NCI-H1436 (cell line): ENCODE measurements at regions not wholly inside any gene's neighbourhood (a gene's known extent, or its start where the extent isn't known, plus 50 kb on each side); places are given as distances from the start of the nearest gene placed in this dataset.
"Not testable (repeated sequence)": the region's sequence is repeated elsewhere in the genome, so short reads cannot be mapped to it uniquely, and the experiment has no call there.

Experiments used
- DNase-seq: peaks from one replicate; lab custom pipeline; 2025; lab: John Stamatoyannopoulos, UW

- DNase-seq, result no peak
Observed at GRCh38 chr6:103167345-103168071, 1692.2 kb downstream of the HACE1 start.

- DNase-seq, result no peak
Observed at GRCh38 chr6:103154779-103155572, 1704.7 kb downstream of the HACE1 start.

- DNase-seq, result no peak
Observed at GRCh38 chr6:103153016-103153415, 1706.7 kb downstream of the HACE1 start.

- no peak for DNase-seq
Observed at GRCh38 chr6:103142902-103143301, 1716.8 kb downstream of the HACE1 start.

DNA sequence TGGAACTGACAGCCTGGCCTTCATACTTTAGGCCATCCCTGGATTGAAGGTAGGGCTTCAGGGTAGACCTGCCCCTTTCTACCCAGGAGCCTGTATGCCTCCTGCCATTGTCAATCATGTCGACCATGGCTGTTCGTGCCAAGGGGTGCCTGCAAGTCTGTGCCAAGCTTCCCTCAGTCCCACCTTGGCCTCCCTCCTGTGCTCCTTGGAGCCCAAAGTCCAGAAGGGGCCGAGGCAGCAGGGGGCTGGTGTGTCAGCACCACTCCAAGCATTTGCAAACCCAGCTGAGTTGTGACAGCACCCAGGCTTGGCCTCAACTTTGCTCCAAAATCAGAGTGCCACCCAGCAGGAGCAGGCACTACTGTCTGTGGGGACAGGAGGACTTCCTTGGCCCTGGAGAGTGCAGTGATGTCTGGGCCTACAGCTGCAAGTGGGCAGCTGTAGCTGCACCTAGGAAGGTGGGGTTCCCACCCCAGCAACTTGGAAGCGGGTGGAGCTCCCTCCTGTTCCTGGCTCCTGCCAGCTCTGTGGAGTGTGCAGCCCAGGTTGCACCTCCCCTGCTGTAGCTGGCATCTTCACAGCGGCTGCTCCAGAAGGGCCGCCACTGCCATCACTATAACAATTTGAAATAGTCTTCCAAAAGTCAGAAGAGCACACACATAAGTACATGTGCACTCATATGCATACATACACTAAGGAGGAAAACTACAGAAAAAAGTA lies 1719.3 kb downstream of the HACE1 start:
- no peak for DNase-seq

DNA sequence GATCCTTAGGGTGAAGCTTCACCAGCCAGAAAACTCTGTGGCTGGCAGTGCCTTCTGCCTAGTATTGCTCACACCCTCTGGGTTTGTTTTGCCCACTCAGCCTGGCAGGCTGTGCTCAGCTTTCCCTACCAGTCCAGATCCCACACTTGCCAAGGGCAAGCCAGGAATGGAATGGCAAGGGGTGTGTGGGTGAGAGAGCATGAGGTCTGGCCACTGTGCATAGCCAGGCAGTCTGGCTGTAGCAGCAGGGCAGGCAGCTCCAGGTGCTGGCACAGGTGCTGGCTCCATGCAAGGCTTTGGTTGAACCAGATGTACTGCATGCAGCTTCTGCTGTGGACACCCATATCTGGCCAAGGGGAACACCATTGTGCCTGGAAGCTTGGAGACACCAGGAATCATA lies 1720.3 kb downstream of the HACE1 start:
- DNase-seq, result no peak

GRCh38 chr6:103124471-103124870 lies 1731.0 kb downstream of the GRIK2 start:
- DNase-seq, result no peak

DNA sequence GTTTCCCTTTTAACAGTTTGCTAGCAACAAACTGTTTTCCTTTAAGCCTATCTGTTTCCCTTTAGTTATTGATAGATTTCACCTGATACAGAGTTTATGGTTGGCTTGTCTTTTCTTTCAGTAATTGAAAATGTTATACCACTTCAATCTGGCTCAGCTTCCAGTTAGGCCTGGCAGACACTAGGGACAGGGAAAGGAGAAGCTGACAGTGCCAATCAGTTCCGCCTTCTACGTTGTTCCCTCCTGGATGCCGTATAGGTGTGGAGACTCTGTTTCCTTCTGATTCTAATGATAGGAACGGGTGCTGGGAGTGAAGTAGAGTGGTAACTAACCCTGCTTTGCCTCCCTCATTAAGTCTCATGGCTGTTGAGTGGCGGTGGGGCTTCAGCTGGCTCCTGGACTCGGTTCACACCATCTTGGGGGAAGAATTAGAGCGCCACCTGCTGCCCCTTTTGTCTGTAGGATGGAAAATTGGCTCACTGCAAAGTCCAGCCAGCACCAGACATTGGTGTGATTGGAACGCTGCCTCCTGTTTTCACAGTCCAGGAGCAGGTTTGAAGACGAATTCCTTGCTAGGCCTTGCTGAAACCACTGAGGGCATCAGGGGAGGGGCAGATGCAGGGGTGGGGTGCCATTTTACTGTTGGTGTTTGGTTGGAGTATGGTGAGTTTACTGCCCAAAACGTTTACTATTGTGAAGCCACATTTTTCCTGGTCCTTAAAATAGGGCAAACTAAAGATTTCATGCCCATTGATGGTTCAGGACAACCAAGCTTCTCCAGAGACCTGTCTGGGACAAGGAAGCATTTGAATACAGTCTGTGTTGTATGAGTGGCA lies 1729.5 kb downstream of the GRIK2 start:
- DNase-seq, result peak; percentile 32

DNA sequence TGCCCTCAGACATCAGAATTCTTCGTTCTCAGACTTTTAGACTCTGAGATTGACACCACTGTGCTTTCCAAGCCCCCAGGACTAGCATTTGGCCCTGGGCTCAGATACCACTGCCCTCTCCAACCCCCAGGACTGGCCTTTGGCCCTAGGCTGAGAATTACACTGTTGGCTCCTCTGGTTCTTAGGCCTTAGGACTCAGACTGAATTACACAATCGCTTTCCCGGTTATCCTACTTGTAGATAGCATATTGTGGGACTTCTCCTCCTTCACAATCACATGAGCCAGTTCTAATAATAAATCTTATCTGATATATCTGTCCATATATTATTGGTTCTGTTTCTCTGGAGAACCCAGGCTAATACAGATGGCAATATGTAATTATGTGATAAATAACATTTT lies 1725.5 kb downstream of the GRIK2 start:
- DNase-seq, result no peak

GRCh38 chr6:103114582-103114981 lies 1721.1 kb downstream of the GRIK2 start:
- DNase-seq, result no peak

DNA sequence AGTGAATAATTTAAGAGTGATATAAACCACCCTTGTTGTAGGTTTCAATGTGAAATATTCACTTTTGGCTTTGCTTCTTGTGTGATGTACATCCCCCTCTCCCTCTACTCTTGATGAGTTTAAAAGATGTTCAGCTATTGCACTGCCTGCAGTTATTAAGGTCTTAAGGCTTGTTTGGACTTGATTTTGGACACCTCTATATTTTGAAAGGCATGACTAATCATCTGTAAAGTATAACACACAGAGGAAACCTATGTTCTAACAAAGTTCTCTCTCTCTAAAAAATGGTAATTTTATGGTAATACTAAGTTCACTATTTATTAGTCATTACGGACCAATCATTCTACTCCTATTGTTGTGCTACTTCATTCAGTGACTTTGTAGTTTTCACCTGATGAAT lies 1719.9 kb downstream of the GRIK2 start:
- no peak for DNase-seq

DNA sequence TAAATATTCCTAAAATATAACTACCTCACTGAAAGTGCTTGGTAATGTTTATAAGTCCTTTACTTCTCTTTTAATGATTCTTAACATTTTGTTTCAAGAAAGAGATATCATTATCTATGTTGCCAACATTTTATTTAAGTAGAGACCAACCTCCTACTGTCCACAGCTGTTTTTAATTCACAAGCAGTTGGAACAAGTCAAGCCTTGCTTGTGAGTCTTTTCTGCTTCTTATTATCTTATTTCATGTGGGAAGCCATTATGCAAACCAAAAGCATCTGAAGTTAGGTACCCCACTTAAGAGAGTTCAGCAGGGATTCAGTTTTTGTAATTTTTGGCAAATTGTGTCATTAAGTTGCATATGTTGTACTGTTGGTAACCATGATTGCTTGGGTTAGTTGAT lies 1714.5 kb downstream of the GRIK2 start:
- DNase-seq, result no peak

- DNase-seq, result no peak
Observed at GRCh38 chr6:103105686-103106085, 1712.2 kb downstream of the GRIK2 start.

DNA sequence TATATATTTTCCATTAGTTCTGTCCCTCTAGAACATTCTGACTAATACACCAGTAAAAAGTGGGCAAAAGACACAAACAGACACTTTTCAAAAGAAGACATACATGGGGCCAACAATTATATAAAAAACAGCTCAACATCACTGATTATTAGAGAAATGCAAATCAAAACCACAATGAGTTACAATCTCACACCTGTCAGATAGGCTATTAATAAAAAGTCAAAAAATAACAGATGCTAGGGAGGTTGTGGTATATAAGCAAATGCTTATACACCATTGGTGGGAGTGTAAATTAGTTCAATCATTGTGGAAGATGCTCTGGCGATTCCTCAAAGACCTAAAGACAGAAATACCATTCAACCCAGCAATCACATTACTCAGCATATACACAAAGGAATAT lies 1707.8 kb downstream of the GRIK2 start:
- DNase-seq, result no peak

GRCh38 chr6:103092414-103092813 lies 1698.9 kb downstream of the GRIK2 start:
- DNase-seq, result not testable (repeated sequence)

DNA sequence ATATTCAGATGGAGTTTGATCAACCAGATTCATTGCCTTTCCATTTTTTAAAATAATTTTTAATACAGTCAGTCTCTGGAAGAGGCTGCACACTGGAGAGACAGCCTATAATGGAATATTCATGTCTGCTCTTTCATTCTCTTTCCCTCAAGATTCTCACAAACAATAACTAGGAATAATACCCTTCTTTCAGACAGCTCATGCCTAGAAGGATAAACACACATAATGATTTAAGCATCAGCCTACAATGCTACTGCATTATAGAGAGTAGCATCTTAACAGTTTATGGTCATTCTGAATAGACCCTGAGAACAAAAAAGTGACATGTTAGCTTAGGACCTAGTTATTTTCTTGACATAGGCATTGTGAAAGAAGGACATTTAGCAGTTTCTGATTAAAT lies 1692.3 kb downstream of the GRIK2 start:
- no peak for DNase-seq

DNA sequence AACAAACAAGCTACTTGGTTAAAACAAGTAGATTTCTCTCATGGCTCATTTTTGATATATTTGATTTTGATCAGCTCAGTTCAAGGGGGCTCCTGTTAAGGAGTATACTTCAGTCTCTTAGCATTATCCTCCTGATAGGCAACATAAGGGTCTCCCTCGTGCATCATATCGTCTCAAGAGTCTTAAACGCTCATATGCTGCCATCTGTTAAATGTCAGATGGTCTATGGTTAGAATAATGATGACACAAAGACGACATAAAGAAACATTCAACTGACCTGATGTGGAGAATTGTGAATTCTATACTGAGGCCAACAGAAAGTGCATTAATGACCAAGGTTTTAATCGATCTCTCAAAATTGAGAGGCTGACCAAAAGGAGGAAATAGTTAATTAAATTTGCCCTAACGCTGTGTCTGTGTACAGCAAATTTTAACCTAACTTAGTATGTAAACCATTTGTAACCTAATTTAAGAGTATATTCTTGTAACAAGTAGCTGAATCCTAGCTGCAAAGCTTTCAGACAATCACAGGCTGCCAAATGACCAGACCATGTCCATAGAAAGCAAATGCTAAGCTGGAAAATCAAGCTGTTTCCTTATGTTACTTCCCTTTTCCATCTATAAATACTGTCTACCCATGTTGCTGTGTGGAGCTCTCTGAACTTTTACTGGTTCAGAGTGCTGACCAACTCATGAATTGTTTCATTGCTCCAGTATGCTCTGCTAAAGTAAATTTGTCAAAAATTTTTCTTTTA lies 1688.5 kb downstream of the GRIK2 start:
- DNase-seq, result no peak

GRCh38 chr6:103081126-103081525 lies 1687.6 kb downstream of the GRIK2 start:
- DNase-seq, result no peak

- DNase-seq, result no peak
Observed at GRCh38 chr6:103080497-103080896, 1687.0 kb downstream of the GRIK2 start.

DNA sequence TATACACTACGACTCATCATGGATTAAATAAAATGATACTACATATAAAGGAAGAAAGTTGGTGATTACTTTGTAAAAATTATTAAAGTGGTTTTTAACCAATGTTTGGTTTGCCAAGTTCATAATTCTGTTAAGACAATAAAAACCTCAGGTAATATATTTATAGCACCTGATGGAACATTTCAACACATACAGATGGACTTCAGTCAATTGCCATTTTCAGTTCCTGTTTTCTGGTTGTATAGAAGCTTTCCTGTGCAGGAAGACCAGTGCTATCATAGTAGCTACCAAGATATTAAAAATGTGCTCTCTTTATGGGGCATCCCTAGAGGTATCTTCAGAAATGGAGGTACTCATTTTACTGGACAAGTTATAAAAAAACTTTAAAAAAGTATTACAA lies 1686.4 kb downstream of the GRIK2 start:
- DNase-seq, result no peak

DNA sequence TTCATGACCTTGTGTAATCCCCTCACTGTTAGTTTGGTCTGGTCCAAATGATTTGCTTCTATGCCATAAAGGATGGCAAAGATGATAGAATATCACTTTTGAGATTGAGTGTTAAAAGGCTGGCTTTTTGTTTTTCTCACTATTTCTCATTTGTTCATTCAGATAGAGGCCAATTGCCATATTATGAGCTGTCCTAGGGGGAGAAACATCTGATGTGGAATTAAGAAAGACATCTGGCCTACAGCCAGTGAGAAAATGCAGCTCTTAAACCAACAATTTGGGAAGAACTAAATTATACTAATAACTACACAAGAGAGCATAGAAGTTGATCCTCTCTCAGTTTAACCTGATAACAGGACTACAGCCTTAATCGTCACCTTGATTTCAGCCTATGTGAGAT lies 1668.6 kb downstream of the GRIK2 start:
- no peak for DNase-seq
